Naive thymus-derived CD4-positive, alpha-beta T cell (primary cell): ENCODE measurements at regions not wholly inside any gene's neighbourhood (a gene's known extent, or its start where the extent isn't known, plus 50 kb on each side); places are given as distances from the start of the nearest gene placed in this dataset.

Experiments used
- ATAC-seq: fragments of 150-1000 bp; cut with Tn5 transposase; 2 replicates; pipeline ENCODE4 v1.10.0; 2021; ENCODE audit warnings: mild to moderate bottlenecking, moderate library complexity
- CTCF ChIA-PET: fragments of 350-600 bp; sonication (Branson Sonifier 250); formaldehyde crosslinking; loops from one replicate; lab custom pipeline; 2021; ENCODE audit warnings: antibody characterized with exemption; lab: Charles Lee
- POLR2A ChIA-PET: fragments of 350-600 bp; sonication (Branson Sonifier 250); formaldehyde crosslinking; loops from one replicate; lab custom pipeline; 2021; ENCODE audit warnings: antibody characterized with exemption, inconsistent platforms; lab: Charles Lee
- DNase-seq, 9 donors: peaks; one replicate each; pipeline versions ENCODE4 v3.0.0 to v3.0.0-alpha.2; 2020 to 2022; ENCODE audit warnings: mixed read lengths in 1 of 9
- H3K27ac ChIP-seq: one replicate; pipeline ENCODE4 v1.7.0; 2013; ENCODE audit warnings: mild to moderate bottlenecking, low read depth, low read length, moderate library complexity
- H3K27me3 ChIP-seq, 2 donors: one replicate each; pipeline ENCODE4 v1.7.0; 2013; ENCODE audit warnings: low read length in 2 of 2, mild to moderate bottlenecking in 2 of 2, moderate library complexity in 2 of 2; ENCODE audit not compliant: control insufficient read depth in 2 of 2, insufficient read depth in 2 of 2
- H3K36me3 ChIP-seq, 3 experiments: 1 replicate in 2 of 3; 2 replicates in 1 of 3; pipeline ENCODE4 v1.7.0; 2013; ENCODE audit warnings: low read length in 3 of 3, mild to moderate bottlenecking in 3 of 3, moderate library complexity in 1 of 3; ENCODE audit not compliant: insufficient read depth in 3 of 3, control insufficient read depth in 2 of 3
- H3K4me1 ChIP-seq, 2 donors: one replicate each; pipeline ENCODE4 v1.7.0; 2013; ENCODE audit warnings: low read length in 2 of 2, mild to moderate bottlenecking in 2 of 2, moderate library complexity in 1 of 2; ENCODE audit not compliant: control insufficient read depth in 2 of 2, insufficient read depth in 2 of 2
- H3K4me3 ChIP-seq: 2 replicates; pipeline ENCODE4 v1.7.0; 2013; ENCODE audit warnings: mild to moderate bottlenecking, low read length
- H3K9me3 ChIP-seq, 3 experiments: 1 replicate in 2 of 3; 2 replicates in 1 of 3; pipeline ENCODE4 v1.7.0; 2013; ENCODE audit warnings: low read length in 3 of 3; ENCODE audit not compliant: control insufficient read depth in 2 of 3
- H3K27ac Mint-ChIP-seq, 9 donors: one replicate each; pipeline ENCODE4 v1.8.0; 2020 to 2022; ENCODE audit warnings: mixed read lengths in 9 of 9, mild to moderate bottlenecking in 8 of 9, moderate library complexity in 5 of 9, inconsistent platforms in 2 of 9
- H3K27me3 Mint-ChIP-seq, 5 donors: one replicate each; pipeline ENCODE4 v1.8.0; 2021 to 2022; ENCODE audit warnings: mixed read lengths in 5 of 5, mild to moderate bottlenecking in 1 of 5
- H3K36me3 Mint-ChIP-seq, 5 donors: one replicate each; pipeline ENCODE4 v1.8.0; 2020 to 2022; ENCODE audit warnings: mixed read lengths in 5 of 5, mild to moderate bottlenecking in 3 of 5, inconsistent platforms in 1 of 5
- H3K4me1 Mint-ChIP-seq, 7 donors: one replicate each; pipeline ENCODE4 v1.8.0; 2020 to 2022; ENCODE audit warnings: mixed read lengths in 7 of 7, mild to moderate bottlenecking in 3 of 7, inconsistent platforms in 1 of 7
- H3K4me3 Mint-ChIP-seq, 10 donors: one replicate each; pipeline ENCODE4 v1.8.0; 2020 to 2022; ENCODE audit warnings: mild to moderate bottlenecking in 10 of 10, mixed read lengths in 10 of 10, moderate library complexity in 6 of 10, inconsistent platforms in 2 of 10
- H3K9me3 Mint-ChIP-seq, 11 donors: one replicate each; pipeline ENCODE4 v1.8.0; 2020 to 2022; ENCODE audit warnings: mixed read lengths in 11 of 11, mild to moderate bottlenecking in 4 of 11, inconsistent platforms in 1 of 11, moderate library complexity in 1 of 11
- intact Hi-C, 2 donors: fragments of 100-400 bp; cut with micrococcal nuclease; formaldehyde crosslinking; loops; one replicate each; pipeline ENCODE4 v1.15.1; 2023

DNA sequence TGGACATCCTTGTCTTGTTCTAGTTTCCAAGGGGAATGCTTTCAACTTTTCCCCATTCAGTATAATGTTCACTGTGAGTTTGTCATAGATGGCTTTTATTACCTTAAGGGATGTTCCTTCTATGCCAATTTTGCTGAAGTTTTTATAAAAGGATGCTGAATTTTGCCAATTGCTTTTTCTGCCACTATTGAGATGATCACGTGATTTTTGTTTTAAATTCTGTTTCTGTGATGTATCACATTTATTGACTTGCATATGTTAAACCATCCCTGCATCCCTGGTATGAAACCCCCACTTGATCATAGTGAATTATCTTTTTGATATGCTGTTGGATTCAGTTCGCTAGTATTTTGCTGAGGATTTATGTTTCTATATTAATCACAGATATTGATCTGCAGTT lies 130.6 kb upstream of the TAB2 start:
- H3K27ac Mint-ChIP-seq: no peak overlapping the region
- H3K4me1 Mint-ChIP-seq: peaks cover 12 to 42% (median 15%) of the 10 kb centered on the region in 7 donors
- peaks cover 0 to 57% (median 19%) of the 10 kb centered on the region in 11 donors for H3K9me3 Mint-ChIP-seq
- no peaks in the 10 kb centered on the region for H3K9me3 ChIP-seq
- H3K4me1 ChIP-seq: peaks cover 0 to 10% of the 10 kb centered on the region in 2 donors
- no peak overlapping the region for H3K4me3 ChIP-seq
- intact Hi-C loops: loop anchor here (5.0 kb wide), 2 partner anchors 35 to 40 kb away; no protein-coding TSS in a partner anchor
- H3K4me3 Mint-ChIP-seq: no peak overlapping the region
- ChIA-PET POLR2A (no interaction called here), CTCF (interaction anchor here (1.0 kb wide), 1 partner anchor 245 kb away, joined by 3 read pairs; no protein-coding TSS in a partner anchor)
- H3K27me3 Mint-ChIP-seq: no peaks in the 10 kb centered on the region
- no peak for ATAC-seq
- DNase-seq: no peak
- no peaks in the 10 kb centered on the region for H3K27me3 ChIP-seq
- peaks cover 12 to 79% (median 15%) of the 10 kb centered on the region in 5 donors for H3K36me3 Mint-ChIP-seq
- no peaks in the 10 kb centered on the region for H3K36me3 ChIP-seq
- no peak overlapping the region for H3K27ac ChIP-seq

DNA sequence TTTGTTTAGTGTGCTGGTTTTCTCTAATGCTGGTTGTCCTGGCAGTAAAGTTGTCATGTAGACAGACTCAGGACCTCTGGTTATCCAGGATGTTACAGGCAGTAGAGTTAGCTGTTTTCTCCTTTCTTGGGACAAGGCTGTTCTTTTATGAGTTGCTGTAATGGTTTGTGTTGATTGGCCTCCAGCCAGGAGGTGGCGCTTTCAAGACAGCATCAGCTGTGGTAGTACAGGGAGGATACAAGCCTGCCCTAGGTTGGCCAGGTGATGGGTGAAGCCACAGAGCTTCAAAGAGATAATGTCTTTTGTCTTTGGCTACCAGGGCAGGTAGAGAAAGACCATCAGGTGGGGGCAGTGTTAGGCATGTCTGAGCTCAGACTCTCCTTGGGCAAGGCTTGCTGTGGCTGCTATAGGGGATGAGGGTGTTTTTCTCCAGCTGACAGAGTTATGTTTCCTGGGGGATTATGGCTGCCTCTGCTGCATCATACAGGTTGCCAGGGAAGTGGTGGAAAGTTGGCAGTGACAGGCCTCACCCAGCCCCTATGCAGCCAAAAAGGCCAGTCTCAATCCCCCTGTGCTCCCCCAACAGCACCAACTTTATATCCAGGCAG lies 127.2 kb upstream of the TAB2 start:
- Histone ChIP-seq H3K4me3 (no peak overlapping the region), H3K4me1 (peaks cover 0 to 10% of the 10 kb centered on the region in 2 donors), H3K27ac (no peak overlapping the region), H3K9me3 (no peaks in the 10 kb centered on the region), H3K27me3 (no peaks in the 10 kb centered on the region), H3K36me3 (no peaks in the 10 kb centered on the region)
- peaks cover 7 to 81% (median 9%) of the 10 kb centered on the region in 5 donors for H3K36me3 Mint-ChIP-seq
- intact Hi-C loops: loop anchor here in 1 of 2 donors (1.0 to 2.0 kb wide), 2 partner anchors 44 to 242 kb away; no protein-coding TSS in a partner anchor
- no peak overlapping the region for H3K4me3 Mint-ChIP-seq
- peaks cover 11 to 45% (median 18%) of the 10 kb centered on the region in 7 donors for H3K4me1 Mint-ChIP-seq
- ChIA-PET CTCF (interaction anchor here (0.6 to 1.9 kb wide), 3 partner anchors 15 to 243 kb away, joined by 3 to 6 read pairs (median 3); no protein-coding TSS in a partner anchor), POLR2A (interaction anchor here (1.0 to 1.8 kb wide), 2 partner anchors 9 to 26 kb away, joined by 3 to 5 read pairs; no protein-coding TSS in a partner anchor)
- ATAC-seq (peak; percentile 40), DNase-seq (peak in 7 of 9 donors; percentile 8 to 38 (median 20))
- peak overlapping the region in 5 of 9 donors; percentile 15 to 83 (median 38) for H3K27ac Mint-ChIP-seq
- no peaks in the 10 kb centered on the region for H3K27me3 Mint-ChIP-seq
- peaks cover 0 to 47% (median 13%) of the 10 kb centered on the region in 11 donors for H3K9me3 Mint-ChIP-seq

GRCh38 chr6:149194820-149195558 lies 122.5 kb upstream of the TAB2 start:
- ATAC-seq (no peak), DNase-seq (no peak)
- Histone ChIP-seq H3K27me3 (no peaks in the 10 kb centered on the region), H3K4me1 (peaks cover 0 to 5% of the 10 kb centered on the region in 2 donors), H3K36me3 (no peaks in the 10 kb centered on the region), H3K4me3 (no peak overlapping the region), H3K27ac (no peak overlapping the region), H3K9me3 (peaks cover 0 to 3% (median 0%) of the 10 kb centered on the region in 3 experiments)
- peaks cover 0 to 38% (median 15%) of the 10 kb centered on the region in 11 donors for H3K9me3 Mint-ChIP-seq
- H3K36me3 Mint-ChIP-seq: peaks cover 0 to 79% (median 9%) of the 10 kb centered on the region in 5 donors
- POLR2A ChIA-PET: interaction anchor here (0.9 to 1.6 kb wide), 2 partner anchors 9 to 66 kb away, joined by 3 to 4 read pairs; no protein-coding TSS in a partner anchor
- H3K27ac Mint-ChIP-seq: peak overlapping the region in 2 of 9 donors; percentile 8 to 15
- H3K4me1 Mint-ChIP-seq: peaks cover 4 to 41% (median 6%) of the 10 kb centered on the region in 7 donors
- no peaks in the 10 kb centered on the region for H3K27me3 Mint-ChIP-seq
- no peak overlapping the region for H3K4me3 Mint-ChIP-seq
- CTCF ChIA-PET: interaction anchor here (0.6 kb wide), 1 partner anchor 613 kb away, joined by 3 read pairs; no protein-coding TSS in a partner anchor
- intact Hi-C loops: loop anchor here in 1 of 2 donors (5.0 kb wide), 1 partner anchor 38 kb away; no protein-coding TSS in a partner anchor

GRCh38 chr6:149196091-149196490 lies 121.4 kb upstream of the TAB2 start:
- Mint-ChIP-seq H3K27me3 (no peaks in the 10 kb centered on the region), H3K4me1 (peaks cover 0 to 40% (median 0%) of the 10 kb centered on the region in 7 donors), H3K36me3 (peaks cover 0 to 81% (median 9%) of the 10 kb centered on the region in 5 donors), H3K4me3 (no peak overlapping the region), H3K27ac (no peak overlapping the region), H3K9me3 (peaks cover 0 to 44% (median 23%) of the 10 kb centered on the region in 11 donors)
- no peaks in the 10 kb centered on the region for H3K27me3 ChIP-seq
- DNase-seq: no peak
- H3K4me1 ChIP-seq: no peaks in the 10 kb centered on the region
- ChIA-PET CTCF (interaction anchor here (0.5 to 0.9 kb wide), 3 partner anchors 9 to 236 kb away, joined by 3 to 4 read pairs (median 3); no protein-coding TSS in a partner anchor), POLR2A (interaction anchor here (1.6 kb wide), 1 partner anchor 65 kb away, joined by 4 read pairs; no protein-coding TSS in a partner anchor)
- H3K27ac ChIP-seq: no peak overlapping the region
- no peak overlapping the region for H3K4me3 ChIP-seq
- H3K9me3 ChIP-seq: peaks cover 0 to 9% (median 6%) of the 10 kb centered on the region in 3 experiments
- ATAC-seq: no peak
- intact Hi-C loops: loop anchor here in 1 of 2 donors (5.0 kb wide), 1 partner anchor 39 kb away; no protein-coding TSS in a partner anchor
- no peaks in the 10 kb centered on the region for H3K36me3 ChIP-seq

GRCh38 chr6:149197482-149197881 lies 120.0 kb upstream of the TAB2 start:
- DNase-seq (no peak), ATAC-seq (no peak)
- POLR2A ChIA-PET: interaction anchor here (1.1 kb wide), 1 partner anchor 32 kb away, joined by 3 read pairs; no protein-coding TSS in a partner anchor
- no peaks in the 10 kb centered on the region for H3K36me3 ChIP-seq
- no peaks in the 10 kb centered on the region for H3K27me3 ChIP-seq
- intact Hi-C loops: loop anchor here in 1 of 2 donors (5.0 kb wide), 1 partner anchor 40 kb away; no protein-coding TSS in a partner anchor
- Mint-ChIP-seq H3K4me1 (peaks cover 0 to 38% (median under 1%) of the 10 kb centered on the region in 7 donors), H3K36me3 (peaks cover 0 to 83% (median 9%) of the 10 kb centered on the region in 5 donors), H3K27ac (peak overlapping the region in 1 of 9 donors; percentile 66), H3K27me3 (no peaks in the 10 kb centered on the region), H3K4me3 (no peak overlapping the region), H3K9me3 (peaks cover 0 to 52% (median 24%) of the 10 kb centered on the region in 11 donors)
- no peaks in the 10 kb centered on the region for H3K4me1 ChIP-seq
- H3K27ac ChIP-seq: no peak overlapping the region
- CTCF ChIA-PET: interaction anchor here (0.7 kb wide), 1 partner anchor 283 kb away, joined by 4 read pairs; no protein-coding TSS in a partner anchor
- H3K4me3 ChIP-seq: no peak overlapping the region
- H3K9me3 ChIP-seq: peaks cover 0 to 9% (median 6%) of the 10 kb centered on the region in 3 experiments

- intact Hi-C loops: loop anchor here in 1 of 2 donors (5.0 kb wide), 1 partner anchor 41 kb away; no protein-coding TSS in a partner anchor
- Histone ChIP-seq H3K36me3 (no peaks in the 10 kb centered on the region), H3K27ac (no peak overlapping the region), H3K9me3 (peaks cover 0 to 9% (median 6%) of the 10 kb centered on the region in 3 experiments), H3K4me3 (no peak overlapping the region), H3K27me3 (no peaks in the 10 kb centered on the region), H3K4me1 (peaks cover 0 to 5% of the 10 kb centered on the region in 2 donors)
- no peaks in the 10 kb centered on the region for H3K27me3 Mint-ChIP-seq
- ATAC-seq (no peak), DNase-seq (no peak)
- peak overlapping the region in 3 of 9 donors; percentile 27 to 66 (median 53) for H3K27ac Mint-ChIP-seq
- H3K4me1 Mint-ChIP-seq: peaks cover 0 to 46% (median 8%) of the 10 kb centered on the region in 7 donors
- CTCF ChIA-PET: no interaction called here
- H3K9me3 Mint-ChIP-seq: peaks cover 0 to 55% (median 22%) of the 10 kb centered on the region in 11 donors
- POLR2A ChIA-PET: no interaction called here
- no peak overlapping the region for H3K4me3 Mint-ChIP-seq
- H3K36me3 Mint-ChIP-seq: peaks cover 0 to 82% (median 9%) of the 10 kb centered on the region in 5 donors
Observed at GRCh38 chr6:149198265-149198664, 119.2 kb upstream of the TAB2 start.
